ENCODE measurements at regions not wholly inside any gene's neighbourhood (a gene's known extent, or its start where the extent isn't known, plus 50 kb on each side); places are given as distances from the start of the nearest gene placed in this dataset.
"Not testable (repeated sequence)": the region's sequence is repeated elsewhere in the genome, so short reads cannot be mapped to it uniquely, and the experiment has no call there.

- no peak for DNase-seq
- WGBS, 5 donors: 69 to 77% (median 72%) methylated on average over 8 of the region's 8 CpGs
- no peaks in the 10 kb centered on the region for H3K36me3 ChIP-seq
- no peaks in the 10 kb centered on the region for H3K4me1 ChIP-seq
- no peak overlapping the region for H3K27ac ChIP-seq
- no peak for TF ChIP-seq POLR2AphosphoS5 (IDR thresholded peaks at IDR 0.05)
- no peaks in the 10 kb centered on the region for H3K9me3 ChIP-seq
- no peak overlapping the region for H3K4me3 ChIP-seq
- H3K27me3 ChIP-seq (replicated peaks in 1 of 7): no peaks in the 10 kb centered on the region
- intact Hi-C loops (cut with DNase I; ENCODE audit: low total_unique reads): no loop called here
Observed at GRCh38 chr13:50485979-50486935, 357.2 kb downstream of the DLEU7 start.

- H3K27me3 ChIP-seq (replicated peaks in 1 of 7): no peaks in the 10 kb centered on the region
- intact Hi-C loops (cut with DNase I; ENCODE audit: low total_unique reads): no loop called here
- 68 to 86% (median 76%) methylated on average over 3 of the region's 3 CpGs for WGBS, 5 donors
Observed at GRCh38 chr13:50493683-50494082, 349.8 kb downstream of the DLEU7 start.

GRCh38 chr13:50494138-50494537, 349.4 kb downstream of the DLEU7 start:
- Histone ChIP-seq H3K36me3 (no peaks in the 10 kb centered on the region), H3K4me3 (no peak overlapping the region), H3K27ac (no peak overlapping the region), H3K4me1 (no peaks in the 10 kb centered on the region), H3K27me3 (replicated peaks in 1 of 7) (no peaks in the 10 kb centered on the region), H3K9me3 (no peaks in the 10 kb centered on the region)
- WGBS, 5 donors: 78 to 90% (median 80%) methylated on average over 2 of the region's 2 CpGs
- intact Hi-C loops (cut with DNase I; ENCODE audit: low total_unique reads): no loop called here
- no peak for DNase-seq
- TF ChIP-seq CTCF (IDR thresholded peaks at IDR 0.05 in 8 of 11, conservative IDR thresholded peaks at IDR 0.05 in 3 of 11): no peak
- no peak for TF ChIP-seq POLR2A (IDR thresholded peaks at IDR 0.05)
- TF ChIP-seq POLR2AphosphoS5 (IDR thresholded peaks at IDR 0.05): no peak

More at GRCh38 chr13:50493683-50494082, 349.8 kb downstream of the DLEU7 start:
- TF ChIP-seq POLR2AphosphoS5 (IDR thresholded peaks at IDR 0.05): no peak
- no peak for TF ChIP-seq CTCF (IDR thresholded peaks at IDR 0.05 in 8 of 11, conservative IDR thresholded peaks at IDR 0.05 in 3 of 11)
- no peak for TF ChIP-seq POLR2A (IDR thresholded peaks at IDR 0.05)
- Histone ChIP-seq H3K27ac (no peak overlapping the region), H3K36me3 (no peaks in the 10 kb centered on the region), H3K9me3 (no peaks in the 10 kb centered on the region), H3K4me1 (no peaks in the 10 kb centered on the region), H3K4me3 (no peak overlapping the region)
- DNase-seq: no peak

GRCh38 chr13:50503212-50503611, 340.3 kb downstream of the DLEU7 start:
- intact Hi-C loops (cut with DNase I; ENCODE audit: low total_unique reads); H3K27ac ChIP-seq; H3K4me1 ChIP-seq; H3K36me3 ChIP-seq; H3K9me3 ChIP-seq; H3K4me3 ChIP-seq; DNase-seq; H3K27me3 ChIP-seq (replicated peaks in 1 of 7): not testable (repeated sequence)
- WGBS, 5 donors: 93 to 94% methylated on average over 1 of the region's 1 CpG; no CpG with 5 or more reads in 3 of the 5 donors

GRCh38 chr13:50509167-50509566, 334.3 kb downstream of the DLEU7 start:
- intact Hi-C loops (cut with DNase I; ENCODE audit: low total_unique reads): no loop called here
- peaks cover 11 to 27% (median 24%) of the 10 kb centered on the region in 6 donors for H3K4me1 ChIP-seq
- H3K4me3 ChIP-seq: no peak overlapping the region
- no peaks in the 10 kb centered on the region for H3K27me3 ChIP-seq (replicated peaks in 1 of 7)
- no peak overlapping the region for H3K27ac ChIP-seq
- DNase-seq: no peak
- peaks cover 0 to 7% (median 0%) of the 10 kb centered on the region in 8 donors for H3K9me3 ChIP-seq
- TF ChIP-seq CTCF (IDR thresholded peaks at IDR 0.05 in 8 of 11, conservative IDR thresholded peaks at IDR 0.05 in 3 of 11) (no peak), POLR2AphosphoS5 (IDR thresholded peaks at IDR 0.05) (no peak), POLR2A (IDR thresholded peaks at IDR 0.05) (no peak)
- no peaks in the 10 kb centered on the region for H3K36me3 ChIP-seq
